Spleen (tissue), 7 donors: ENCODE measurements at regions not wholly inside any gene's neighbourhood (a gene's known extent, or its start where the extent isn't known, plus 50 kb on each side); places are given as distances from the start of the nearest gene placed in this dataset.

Experiments
- CTCF ChIP-seq, 11 experiments: fragments of 200-600 bp in 7 of 11; fragments of 450-650 bp in 4 of 11; sonication (generic) in 4 of 11; IDR thresholded peaks in 8 of 11; conservative IDR thresholded peaks in 3 of 11; 1 replicate in 7 of 11; 2 replicates in 4 of 11; pipeline versions ENCODE4 v1.4.0 to v1.8.0; 2016 to 2021; ENCODE audit warnings: antibody characterized with exemption in 11 of 11, inconsistent platforms in 4 of 11, mild to moderate bottlenecking in 1 of 11
- POLR2A ChIP-seq, 3 donors: fragments of 450-650 bp; IDR thresholded peaks; one replicate each; pipeline ENCODE4 v1.5.1; 2017; ENCODE audit warnings: antibody characterized with exemption in 3 of 3, mild to moderate bottlenecking in 1 of 3
- donor health status: DM: no; HTN: no; CAD: no; lungs with moderate emphysema.
- donor health status: DM: no; HTN: no; CAD: no.
- donor health status: DM: no; HTN: no; CAD: no.

DNA sequence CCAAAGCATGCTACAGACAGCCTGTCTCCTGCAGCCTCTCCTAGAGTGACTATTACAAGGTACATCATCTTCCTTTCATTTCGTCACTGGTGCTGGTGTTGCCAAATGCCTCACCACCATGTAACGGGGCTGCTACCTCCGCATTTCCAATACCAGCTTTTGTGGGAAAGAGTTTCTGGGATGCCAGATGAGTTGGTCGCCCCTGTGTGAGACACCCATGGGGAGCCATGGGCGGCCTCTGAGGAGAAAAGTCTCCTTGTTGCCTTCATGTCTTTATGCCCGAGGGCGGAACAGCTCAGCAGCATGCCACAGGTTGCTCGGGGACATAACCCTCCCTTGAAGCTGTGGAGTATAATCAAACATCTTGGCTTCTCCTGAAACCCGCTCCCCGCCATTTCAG lies 169.6 kb downstream of the THBS2 start:
- TF ChIP-seq CTCF (IDR thresholded peaks at IDR 0.05 in 8 of 11, conservative IDR thresholded peaks at IDR 0.05 in 3 of 11): no peak
- no peak for TF ChIP-seq POLR2A (IDR thresholded peaks at IDR 0.05)
